Activated T-cell treated with anti-CD3 and anti-CD28 coated beads for 48 hours (primary cell): ENCODE measurements at regions not wholly inside any gene's neighbourhood (a gene's known extent, or its start where the extent isn't known, plus 50 kb on each side); places are given as distances from the start of the nearest gene placed in this dataset.

ENCODE experiments used
- DNase-seq: peaks from one replicate; pipeline ENCODE4 v3.0.0-alpha.2; 2020; ENCODE audit warnings: low read depth

- no peak for DNase-seq
Observed at GRCh38 chrX:20320461-20321159, 53.9 kb upstream of the RPS6KA3 start.

GRCh38 chrX:20319054-20319453 is 52.3 kb upstream of the RPS6KA3 start:
- DNase-seq: no peak

GRCh38 chrX:20317873-20318272 is 51.2 kb upstream of the RPS6KA3 start:
- DNase-seq: no peak
